ENCODE measurements at regions not wholly inside any gene's neighbourhood (a gene's known extent, or its start where the extent isn't known, plus 50 kb on each side); places are given as distances from the start of the nearest gene placed in this dataset.

DNA sequence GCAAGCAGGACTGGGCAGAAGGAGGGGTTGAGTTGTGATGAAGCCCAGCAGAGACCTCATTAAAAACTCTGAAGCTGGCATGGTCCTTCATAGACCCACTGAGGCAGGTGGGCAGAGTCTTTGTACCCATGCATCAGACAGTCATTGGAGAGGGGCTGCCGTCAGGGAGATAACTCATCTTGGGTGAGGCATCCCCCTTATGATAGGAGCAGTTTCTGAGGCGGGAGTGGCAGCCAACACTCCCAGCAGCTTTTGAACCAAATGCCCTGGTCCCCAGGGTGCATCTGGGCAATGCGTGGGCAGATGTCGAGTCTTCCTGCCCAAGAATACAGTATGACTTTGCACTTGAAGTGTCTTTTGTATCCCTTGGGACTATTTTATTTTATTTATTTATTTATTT, 68.1 kb downstream of the HTR5A start:
- Mint-ChIP-seq H3K36me3 (ENCODE audit: low read depth) (no peaks in the 10 kb centered on the region), H3K27me3 (peaks cover 18% of the 10 kb centered on the region), H3K4me1 (ENCODE audit: low read depth) (no peaks in the 10 kb centered on the region), H3K27ac (no peak overlapping the region), H3K4me3 (no peak overlapping the region), H3K9me3 (no peaks in the 10 kb centered on the region)

DNA sequence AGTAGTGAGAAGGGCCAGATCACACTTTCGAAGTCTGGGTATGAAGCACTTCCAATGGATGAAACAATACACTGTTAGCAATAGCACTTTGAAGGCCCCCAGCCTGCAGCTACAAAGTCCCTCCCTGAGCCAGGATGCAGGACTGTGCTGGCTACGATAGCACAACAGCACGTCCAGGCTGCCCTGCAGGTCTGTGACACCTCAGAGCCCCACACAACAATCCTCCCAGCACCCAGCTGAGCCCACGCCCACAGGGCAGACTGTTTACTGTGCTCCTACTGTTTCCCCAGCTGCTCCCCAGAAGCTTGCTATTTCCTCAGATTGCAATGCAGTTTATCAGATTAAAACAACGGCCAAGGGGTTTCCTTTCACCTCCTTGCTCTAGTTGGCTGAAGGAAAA, 71.4 kb downstream of the HTR5A start:
- peaks cover 31% of the 10 kb centered on the region for H3K27me3 Mint-ChIP-seq
- H3K4me1 Mint-ChIP-seq (ENCODE audit: low read depth): no peaks in the 10 kb centered on the region

DNA sequence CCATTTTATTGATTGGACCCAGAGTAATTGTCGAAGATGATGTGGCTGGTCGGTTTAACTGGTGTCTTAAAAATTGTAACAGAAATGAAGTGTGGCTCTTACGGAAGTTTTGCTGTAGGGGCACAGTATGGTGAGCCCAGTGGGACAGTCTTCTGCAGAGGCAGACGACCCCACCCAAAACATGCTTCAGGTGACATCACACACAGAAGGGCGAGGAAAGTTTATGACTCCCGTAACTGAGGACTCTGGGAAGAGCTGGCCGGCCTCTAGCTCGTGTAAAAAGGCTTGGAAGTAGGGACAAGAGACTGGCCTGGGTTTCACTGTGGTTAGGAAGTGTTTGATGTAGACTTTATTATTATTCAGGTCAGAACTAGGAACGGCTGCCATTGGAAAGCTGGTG, 73.3 kb downstream of the HTR5A start:
- Mint-ChIP-seq H3K4me1 (ENCODE audit: low read depth) (no peaks in the 10 kb centered on the region), H3K9me3 (no peaks in the 10 kb centered on the region), H3K36me3 (ENCODE audit: low read depth) (no peaks in the 10 kb centered on the region), H3K27ac (no peak overlapping the region), H3K27me3 (peaks cover 34% of the 10 kb centered on the region), H3K4me3 (no peak overlapping the region)

More for the DNA sequence above, 71.4 kb downstream of the HTR5A start:
- Mint-ChIP-seq H3K27ac (no peak overlapping the region), H3K9me3 (no peaks in the 10 kb centered on the region), H3K4me3 (no peak overlapping the region), H3K36me3 (ENCODE audit: low read depth) (no peaks in the 10 kb centered on the region)

DNA sequence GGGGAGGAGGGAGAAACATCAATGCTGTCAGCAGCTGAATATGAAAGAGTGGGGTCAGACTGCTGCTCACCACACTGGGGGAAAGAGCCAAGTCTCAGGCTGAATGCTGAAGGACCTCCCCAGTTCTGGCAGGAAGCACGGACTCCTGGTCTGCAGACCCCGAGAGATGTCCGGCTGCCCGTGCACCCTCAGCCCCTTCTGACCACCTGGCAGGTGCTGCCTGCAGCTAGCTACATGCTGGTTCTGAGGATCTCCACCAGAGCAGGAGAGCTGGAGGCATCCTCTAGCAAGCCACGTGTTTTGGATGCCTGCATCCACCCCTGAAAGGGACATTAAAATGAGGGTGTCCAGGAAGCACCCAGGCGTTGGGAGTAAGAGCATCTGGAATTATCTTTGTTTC, 74.2 kb downstream of the HTR5A start:
- peaks cover 30% of the 10 kb centered on the region for H3K27me3 Mint-ChIP-seq
- no peaks in the 10 kb centered on the region for H3K9me3 Mint-ChIP-seq
- no peak overlapping the region for H3K4me3 Mint-ChIP-seq
- no peaks in the 10 kb centered on the region for H3K36me3 Mint-ChIP-seq (ENCODE audit: low read depth)
- no peaks in the 10 kb centered on the region for H3K4me1 Mint-ChIP-seq (ENCODE audit: low read depth)
- no peak overlapping the region for H3K27ac Mint-ChIP-seq

DNA sequence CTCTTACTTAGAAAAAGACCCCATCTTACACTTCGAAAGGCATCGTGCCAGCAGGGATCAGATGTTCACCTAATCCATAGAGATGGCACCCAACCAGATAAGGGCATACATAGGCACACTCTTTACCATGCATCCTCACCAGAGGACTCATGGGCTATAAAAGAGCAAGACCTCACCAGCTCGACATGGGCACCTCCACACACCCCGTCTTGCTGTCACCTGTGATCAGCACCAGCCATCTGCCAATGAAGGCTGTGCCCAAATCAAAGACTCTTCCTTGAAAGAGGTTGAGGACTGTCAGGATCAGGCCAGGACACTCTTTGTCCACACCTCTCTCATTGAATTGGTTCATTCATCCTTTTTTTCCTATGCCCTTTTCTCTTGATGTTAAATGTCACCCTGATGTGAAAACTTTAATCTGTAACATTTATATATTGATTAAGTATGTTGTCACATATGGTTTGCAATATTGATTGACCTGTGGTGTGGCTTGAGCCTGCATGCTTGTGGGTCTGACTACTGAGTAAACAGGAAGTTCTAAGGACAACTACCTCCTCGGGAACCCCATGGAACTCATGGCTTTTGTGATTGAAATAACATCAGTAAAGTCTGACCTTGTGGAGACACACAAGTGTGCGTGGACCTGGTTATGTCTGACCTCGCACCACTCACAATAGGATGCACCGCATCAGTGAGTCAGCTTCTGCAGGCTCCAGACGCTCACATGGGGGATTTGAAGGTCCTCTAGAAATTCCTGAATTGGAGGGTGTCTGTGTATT, 75.5 kb downstream of the HTR5A start:
- H3K36me3 Mint-ChIP-seq (ENCODE audit: low read depth): no peaks in the 10 kb centered on the region
- no peak overlapping the region for H3K4me3 Mint-ChIP-seq
- H3K9me3 Mint-ChIP-seq: no peaks in the 10 kb centered on the region
- peaks cover 30% of the 10 kb centered on the region for H3K27me3 Mint-ChIP-seq
- H3K27ac Mint-ChIP-seq: no peak overlapping the region
- H3K4me1 Mint-ChIP-seq (ENCODE audit: low read depth): no peaks in the 10 kb centered on the region

DNA sequence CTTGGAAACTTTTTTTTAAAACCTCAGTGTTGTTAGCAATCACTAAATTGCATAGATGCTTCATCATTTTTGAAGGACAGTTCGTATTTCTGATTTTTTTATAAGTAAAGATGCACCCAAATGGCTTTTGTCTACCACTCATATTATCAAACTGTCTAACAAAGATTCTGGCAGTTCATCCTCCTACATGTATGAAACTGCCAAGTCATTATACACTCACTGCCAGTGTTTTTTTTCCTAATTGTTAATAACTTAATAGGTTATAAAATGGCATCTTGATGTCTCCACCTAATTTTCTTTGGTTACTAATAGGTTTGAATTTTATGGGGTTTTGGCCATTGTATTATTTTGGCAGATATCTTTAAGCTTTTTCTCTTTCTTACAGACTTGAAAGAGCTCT, 77.0 kb downstream of the HTR5A start:
- H3K9me3 Mint-ChIP-seq: no peaks in the 10 kb centered on the region
- peaks cover 27% of the 10 kb centered on the region for H3K27me3 Mint-ChIP-seq
- no peak overlapping the region for H3K4me3 Mint-ChIP-seq
- no peak overlapping the region for H3K27ac Mint-ChIP-seq
- no peaks in the 10 kb centered on the region for H3K4me1 Mint-ChIP-seq (ENCODE audit: low read depth)
- H3K36me3 Mint-ChIP-seq (ENCODE audit: low read depth): no peaks in the 10 kb centered on the region

DNA sequence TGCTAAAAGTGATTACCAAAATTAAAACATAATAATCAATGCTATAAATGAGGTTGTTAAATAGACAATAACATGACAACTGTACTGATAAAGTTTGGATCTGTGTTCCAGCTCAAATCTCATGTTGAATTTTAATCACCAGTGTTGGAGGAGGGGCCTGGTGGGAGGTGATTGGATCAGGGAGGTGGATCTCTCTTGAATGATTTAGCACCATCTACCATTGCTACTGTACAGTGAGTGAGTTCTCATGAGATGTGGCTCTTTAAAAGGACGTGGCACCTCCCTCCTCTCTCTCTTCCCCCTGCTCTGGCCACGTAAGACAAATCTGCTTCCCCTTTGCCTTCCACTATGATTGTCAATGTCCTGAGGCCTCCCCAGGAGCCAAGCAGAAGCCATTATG, 77.5 kb downstream of the HTR5A start:
- no peak overlapping the region for H3K27ac Mint-ChIP-seq
- no peaks in the 10 kb centered on the region for H3K36me3 Mint-ChIP-seq (ENCODE audit: low read depth)
- no peak overlapping the region for H3K4me3 Mint-ChIP-seq
- H3K27me3 Mint-ChIP-seq: peaks cover 25% of the 10 kb centered on the region
- H3K9me3 Mint-ChIP-seq: no peaks in the 10 kb centered on the region
- H3K4me1 Mint-ChIP-seq (ENCODE audit: low read depth): no peaks in the 10 kb centered on the region

DNA sequence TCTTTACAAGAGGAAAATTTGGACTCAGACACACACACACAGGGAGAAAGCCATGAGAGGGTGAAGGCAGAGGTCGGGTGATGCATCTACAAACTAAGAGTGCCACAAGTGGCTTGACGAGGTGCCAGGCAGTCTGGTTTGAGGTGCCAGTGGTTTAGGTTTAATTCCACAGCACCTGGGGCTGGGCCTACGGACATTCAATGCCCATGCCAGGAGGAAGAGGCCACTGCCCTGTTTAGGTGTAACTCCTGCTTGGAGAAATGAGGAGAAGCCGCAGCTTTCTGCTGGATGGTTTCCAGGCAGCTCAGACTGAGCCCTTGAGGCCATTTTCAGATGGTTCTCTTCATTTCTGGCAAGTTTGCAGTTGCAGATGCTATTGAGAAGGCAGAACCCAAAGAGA, 83.6 kb downstream of the HTR5A start:
- no peak overlapping the region for H3K4me3 Mint-ChIP-seq
- no peaks in the 10 kb centered on the region for H3K4me1 Mint-ChIP-seq (ENCODE audit: low read depth)

DNA sequence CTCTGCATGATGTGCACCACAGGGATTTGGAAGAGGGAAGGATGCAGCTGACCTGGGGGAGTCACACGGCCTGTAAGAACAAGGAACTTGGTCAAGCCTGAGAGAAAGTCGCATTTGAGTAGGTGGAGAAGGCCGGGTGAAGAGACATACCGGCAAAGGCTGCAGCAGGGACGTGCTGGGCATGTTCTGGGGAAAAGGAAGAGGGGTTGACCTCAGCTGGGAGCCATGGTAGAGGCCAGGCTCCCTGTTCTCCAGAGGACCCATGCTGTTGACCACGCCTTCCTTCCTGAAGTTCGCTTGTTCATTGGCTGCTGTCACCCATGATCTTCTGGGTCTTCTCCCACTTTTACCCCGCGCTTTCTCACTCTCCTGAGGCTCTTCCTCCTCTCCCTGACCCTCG, 84.5 kb downstream of the HTR5A start:
- Mint-ChIP-seq H3K4me3 (no peak overlapping the region), H3K27me3 (no peaks in the 10 kb centered on the region), H3K27ac (no peak overlapping the region), H3K36me3 (ENCODE audit: low read depth) (no peaks in the 10 kb centered on the region), H3K9me3 (no peaks in the 10 kb centered on the region), H3K4me1 (ENCODE audit: low read depth) (no peaks in the 10 kb centered on the region)

More for the DNA sequence above, 83.6 kb downstream of the HTR5A start:
- Mint-ChIP-seq H3K9me3 (no peaks in the 10 kb centered on the region), H3K27ac (no peak overlapping the region), H3K36me3 (ENCODE audit: low read depth) (no peaks in the 10 kb centered on the region), H3K27me3 (no peaks in the 10 kb centered on the region)

DNA sequence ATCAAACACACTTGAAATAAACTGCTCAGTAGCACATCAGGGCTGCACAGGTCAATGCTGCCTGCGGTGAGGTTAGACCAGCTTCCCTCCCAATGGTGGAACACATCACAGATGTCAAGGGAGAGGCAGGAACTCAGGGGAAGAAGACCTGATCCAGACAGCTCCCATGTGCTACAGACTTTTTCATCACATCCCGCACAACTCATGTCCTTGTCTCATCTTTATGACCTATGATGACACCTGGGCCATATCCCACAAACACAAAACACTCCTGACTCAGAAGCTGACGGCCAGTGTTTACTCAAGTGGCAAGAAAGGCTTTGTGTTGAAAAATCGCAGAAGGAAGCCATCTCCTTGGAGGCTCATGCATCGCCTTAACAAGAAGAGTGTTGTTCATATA, 91.6 kb downstream of the HTR5A start:
- no peak overlapping the region for H3K27ac Mint-ChIP-seq
- H3K27me3 Mint-ChIP-seq: peaks cover 12% of the 10 kb centered on the region
- no peaks in the 10 kb centered on the region for H3K4me1 Mint-ChIP-seq (ENCODE audit: low read depth)
- no peak overlapping the region for H3K4me3 Mint-ChIP-seq
- H3K9me3 Mint-ChIP-seq: no peaks in the 10 kb centered on the region
- no peaks in the 10 kb centered on the region for H3K36me3 Mint-ChIP-seq (ENCODE audit: low read depth)

DNA sequence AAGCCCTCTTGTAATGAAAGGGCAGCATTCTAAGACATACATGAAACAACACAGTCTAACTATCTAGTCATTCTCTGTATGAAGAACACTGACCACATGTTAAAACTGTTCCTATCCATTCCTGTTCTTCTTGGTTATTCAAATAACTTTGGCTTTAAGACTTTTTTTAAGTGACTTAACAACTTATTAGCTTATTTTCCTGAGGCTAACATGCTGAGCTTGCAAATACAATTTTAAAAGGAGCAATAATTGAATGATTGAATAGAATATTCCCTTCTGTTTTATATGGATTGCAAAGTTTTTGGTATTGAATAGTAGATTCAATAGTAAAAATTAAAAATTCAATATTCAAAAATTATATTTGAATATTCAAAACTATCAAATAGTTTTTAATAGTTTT, 92.3 kb downstream of the HTR5A start:
- Mint-ChIP-seq H3K9me3 (no peaks in the 10 kb centered on the region), H3K4me1 (ENCODE audit: low read depth) (no peaks in the 10 kb centered on the region), H3K4me3 (no peak overlapping the region), H3K36me3 (ENCODE audit: low read depth) (no peaks in the 10 kb centered on the region), H3K27me3 (peaks cover 12% of the 10 kb centered on the region), H3K27ac (no peak overlapping the region)

DNA sequence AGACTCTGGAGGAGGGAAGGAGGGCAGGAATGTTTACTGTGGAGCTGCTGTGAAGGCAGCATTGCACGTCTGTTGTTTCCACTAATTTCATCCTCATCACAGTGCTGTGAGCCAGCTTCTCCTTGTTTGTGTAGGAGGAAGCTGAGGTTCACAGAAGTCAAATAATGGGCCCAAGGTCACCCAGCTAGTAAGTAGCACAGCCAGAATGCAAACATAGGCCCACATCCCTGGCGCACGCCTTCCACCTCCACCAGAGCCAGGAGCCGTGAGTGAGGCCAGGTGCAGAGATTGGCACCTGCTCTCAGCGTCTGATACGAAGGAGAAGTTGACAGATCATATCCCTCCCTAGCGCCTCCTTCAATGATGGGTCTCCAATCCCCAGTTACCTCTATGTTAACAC, 93.6 kb downstream of the HTR5A start:
- H3K36me3 Mint-ChIP-seq (ENCODE audit: low read depth): no peaks in the 10 kb centered on the region
- no peak overlapping the region for H3K27ac Mint-ChIP-seq
- H3K9me3 Mint-ChIP-seq: no peaks in the 10 kb centered on the region
- H3K27me3 Mint-ChIP-seq: peaks cover 12% of the 10 kb centered on the region
- no peak overlapping the region for H3K4me3 Mint-ChIP-seq
- no peaks in the 10 kb centered on the region for H3K4me1 Mint-ChIP-seq (ENCODE audit: low read depth)

DNA sequence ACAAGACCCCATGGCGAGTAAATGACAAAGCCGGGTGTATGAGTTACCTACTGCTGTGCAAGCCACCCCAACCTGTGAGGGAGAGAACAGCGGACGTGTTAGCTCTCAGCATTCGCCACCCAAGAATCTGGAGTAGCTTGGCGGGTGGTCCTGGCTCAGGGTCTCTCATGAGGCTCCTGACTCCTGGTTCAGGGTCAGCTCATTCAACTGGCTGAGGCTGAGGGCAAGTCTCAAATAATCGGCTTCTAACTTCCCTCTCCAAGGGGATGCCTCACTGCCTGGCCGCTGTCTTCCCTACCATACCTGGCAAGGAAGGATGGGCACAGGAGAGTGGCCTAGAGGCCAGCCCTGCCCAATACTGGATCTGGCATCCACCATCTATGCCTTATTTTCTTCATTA, 94.2 kb downstream of the HTR5A start:
- peaks cover 12% of the 10 kb centered on the region for H3K27me3 Mint-ChIP-seq
- H3K27ac Mint-ChIP-seq: no peak overlapping the region
- H3K9me3 Mint-ChIP-seq: no peaks in the 10 kb centered on the region
- H3K36me3 Mint-ChIP-seq (ENCODE audit: low read depth): no peaks in the 10 kb centered on the region
- no peaks in the 10 kb centered on the region for H3K4me1 Mint-ChIP-seq (ENCODE audit: low read depth)
- no peak overlapping the region for H3K4me3 Mint-ChIP-seq

DNA sequence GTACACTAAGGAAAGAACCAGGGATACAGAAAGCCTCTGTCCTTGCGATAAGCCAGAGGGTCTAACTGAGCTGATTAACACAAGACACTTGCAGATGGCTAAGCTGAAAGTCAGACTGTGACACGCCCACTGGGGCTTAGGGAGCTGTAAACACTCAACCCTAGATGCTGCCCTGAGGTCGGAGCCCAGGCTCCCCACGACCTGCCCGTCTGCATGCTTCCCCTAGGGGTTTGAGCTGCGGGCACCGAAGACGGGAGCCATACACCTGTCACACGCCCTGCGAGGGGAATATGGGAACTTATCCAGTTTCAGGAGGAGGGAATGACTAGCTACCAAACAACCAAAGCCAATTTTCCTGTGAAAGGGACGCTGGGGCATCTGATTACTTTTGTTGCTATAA, 96.0 kb downstream of the HTR5A start:
- Mint-ChIP-seq H3K4me3 (no peak overlapping the region), H3K9me3 (no peaks in the 10 kb centered on the region), H3K4me1 (ENCODE audit: low read depth) (no peaks in the 10 kb centered on the region), H3K36me3 (ENCODE audit: low read depth) (no peaks in the 10 kb centered on the region), H3K27me3 (peaks cover 9% of the 10 kb centered on the region), H3K27ac (no peak overlapping the region)

DNA sequence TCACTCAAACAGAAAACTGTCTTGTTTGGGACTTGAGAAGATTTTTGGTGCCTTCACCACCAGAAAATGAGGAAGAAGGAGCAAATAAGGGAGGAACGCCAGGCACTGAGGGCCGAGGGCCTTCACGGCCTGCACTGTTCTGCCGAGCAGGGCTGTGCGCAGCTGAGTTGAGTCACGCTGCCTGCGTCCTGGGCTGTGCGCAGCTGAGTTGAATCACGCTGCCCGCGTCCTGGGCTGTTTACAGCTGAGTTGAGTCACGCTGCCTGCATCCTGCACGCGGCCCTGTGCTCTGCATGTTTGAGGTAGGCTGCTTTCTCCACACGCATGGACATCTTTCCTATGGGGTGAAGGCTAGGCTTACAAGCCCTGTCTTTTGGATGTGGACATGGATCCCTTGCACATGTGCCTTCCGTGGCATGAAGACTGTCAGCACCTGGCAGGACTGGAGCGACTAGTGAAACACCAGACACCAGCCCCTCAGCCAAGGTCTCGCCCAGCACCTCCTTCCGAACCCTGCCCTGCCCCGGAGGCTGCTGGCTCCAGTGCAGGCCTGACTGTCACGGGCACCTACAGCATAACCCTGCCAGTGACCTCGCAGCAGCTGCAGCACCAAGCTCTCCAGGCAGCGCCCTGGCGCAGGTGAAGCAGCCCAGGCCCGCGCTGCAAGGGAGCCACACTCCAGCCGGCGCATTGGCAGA, 96.7 kb downstream of the HTR5A start:
- no peaks in the 10 kb centered on the region for H3K36me3 Mint-ChIP-seq (ENCODE audit: low read depth)
- peaks cover 9% of the 10 kb centered on the region for H3K27me3 Mint-ChIP-seq
- no peaks in the 10 kb centered on the region for H3K4me1 Mint-ChIP-seq (ENCODE audit: low read depth)
- no peak overlapping the region for H3K27ac Mint-ChIP-seq
- H3K9me3 Mint-ChIP-seq: no peaks in the 10 kb centered on the region
- H3K4me3 Mint-ChIP-seq: no peak overlapping the region
